Neutrophil (primary cell): ENCODE measurements at regions not wholly inside any gene's neighbourhood (a gene's known extent, or its start where the extent isn't known, plus 50 kb on each side); places are given as distances from the start of the nearest gene placed in this dataset.

Experiments used
- H3K27ac ChIP-seq: fragments of 200-600 bp; sonication (generic); 2 replicates; pipeline ENCODE4 v1.5.1; 2016; ENCODE audit warnings: mild to moderate bottlenecking, moderate library complexity
- H3K27me3 ChIP-seq: fragments of 200-600 bp; sonication (generic); 2 replicates; pipeline ENCODE4 v1.6.0; 2016; ENCODE audit warnings: mild to moderate bottlenecking
- H3K36me3 ChIP-seq: fragments of 200-600 bp; sonication (generic); 2 replicates; pipeline ENCODE4 v1.5.1; 2017
- H3K4me1 ChIP-seq, 2 experiments: fragments of 200-600 bp in 1 of 2; sonication (generic) in 1 of 2; 1 replicate in 1 of 2; 2 replicates in 1 of 2; pipeline versions ENCODE4 v1.5.1 to v1.6.1; 2013 to 2016; ENCODE audit warnings: low read depth in 1 of 2, low read length in 1 of 2, mild to moderate bottlenecking in 1 of 2, moderate library complexity in 1 of 2; ENCODE audit not compliant: control insufficient read depth in 1 of 2, insufficient read depth in 1 of 2
- H3K4me3 ChIP-seq, 2 experiments: fragments of 200-600 bp in 1 of 2; sonication (generic) in 1 of 2; 1 replicate in 1 of 2; 2 replicates in 1 of 2; pipeline ENCODE4 v1.5.1; 2013 to 2016; ENCODE audit warnings: low read depth in 1 of 2, low read length in 1 of 2, mild to moderate bottlenecking in 1 of 2, moderate library complexity in 1 of 2
- H3K9me3 ChIP-seq: fragments of 200-600 bp; sonication (generic); 2 replicates; pipeline ENCODE4 v1.5.1; 2016
- CTCF ChIP-seq: fragments of 200-600 bp; sonication (generic); IDR thresholded peaks from 2 replicates; pipeline ENCODE4 v1.5.1; 2016; ENCODE audit warnings: antibody characterized with exemption

GRCh38 chr4:57448452-57448851, 338.3 kb upstream of the IGFBP7 start:
- Histone ChIP-seq H3K9me3 (no peaks in the 10 kb centered on the region), H3K4me3 (no peak overlapping the region), H3K27me3 (no peaks in the 10 kb centered on the region), H3K36me3 (no peaks in the 10 kb centered on the region), H3K27ac (no peak overlapping the region), H3K4me1 (no peaks in the 10 kb centered on the region)
- TF ChIP-seq CTCF, result no peak

GRCh38 chr4:57446266-57446665, 336.1 kb upstream of the IGFBP7 start:
- H3K4me1 ChIP-seq, result no peaks in the 10 kb centered on the region
- H3K36me3 ChIP-seq, result no peaks in the 10 kb centered on the region
- no peak overlapping the region for H3K4me3 ChIP-seq
- TF ChIP-seq CTCF, result no peak
- no peak overlapping the region for H3K27ac ChIP-seq
- H3K9me3 ChIP-seq, result no peaks in the 10 kb centered on the region
- H3K27me3 ChIP-seq, result no peaks in the 10 kb centered on the region

- Histone ChIP-seq H3K27ac (no peak overlapping the region), H3K4me1 (no peaks in the 10 kb centered on the region), H3K27me3 (no peaks in the 10 kb centered on the region), H3K4me3 (no peak overlapping the region), H3K36me3 (no peaks in the 10 kb centered on the region), H3K9me3 (no peaks in the 10 kb centered on the region)
- TF ChIP-seq CTCF, result no peak
Observed at GRCh38 chr4:57445686-57446085, 335.5 kb upstream of the IGFBP7 start.

- Histone ChIP-seq H3K9me3 (no peaks in the 10 kb centered on the region), H3K27ac (no peak overlapping the region), H3K27me3 (no peaks in the 10 kb centered on the region), H3K4me1 (no peaks in the 10 kb centered on the region), H3K4me3 (no peak overlapping the region), H3K36me3 (no peaks in the 10 kb centered on the region)
- no peak for TF ChIP-seq CTCF
Observed at GRCh38 chr4:57444671-57445070, 334.5 kb upstream of the IGFBP7 start.

GRCh38 chr4:57443787-57444186, 333.6 kb upstream of the IGFBP7 start:
- H3K4me3 ChIP-seq, result no peak overlapping the region
- no peak overlapping the region for H3K27ac ChIP-seq
- no peaks in the 10 kb centered on the region for H3K27me3 ChIP-seq
- no peaks in the 10 kb centered on the region for H3K36me3 ChIP-seq
- no peaks in the 10 kb centered on the region for H3K4me1 ChIP-seq
- H3K9me3 ChIP-seq, result no peaks in the 10 kb centered on the region
- no peak for TF ChIP-seq CTCF

- Histone ChIP-seq H3K36me3 (no peaks in the 10 kb centered on the region), H3K27me3 (no peaks in the 10 kb centered on the region), H3K4me1 (no peaks in the 10 kb centered on the region), H3K27ac (no peak overlapping the region), H3K4me3 (no peak overlapping the region), H3K9me3 (no peaks in the 10 kb centered on the region)
- no peak for TF ChIP-seq CTCF
Observed at GRCh38 chr4:57443308-57443707, 333.1 kb upstream of the IGFBP7 start.
